ENCODE measurements at regions not wholly inside any gene's neighbourhood (a gene's known extent, or its start where the extent isn't known, plus 50 kb on each side); places are given as distances from the start of the nearest gene placed in this dataset.

DNA sequence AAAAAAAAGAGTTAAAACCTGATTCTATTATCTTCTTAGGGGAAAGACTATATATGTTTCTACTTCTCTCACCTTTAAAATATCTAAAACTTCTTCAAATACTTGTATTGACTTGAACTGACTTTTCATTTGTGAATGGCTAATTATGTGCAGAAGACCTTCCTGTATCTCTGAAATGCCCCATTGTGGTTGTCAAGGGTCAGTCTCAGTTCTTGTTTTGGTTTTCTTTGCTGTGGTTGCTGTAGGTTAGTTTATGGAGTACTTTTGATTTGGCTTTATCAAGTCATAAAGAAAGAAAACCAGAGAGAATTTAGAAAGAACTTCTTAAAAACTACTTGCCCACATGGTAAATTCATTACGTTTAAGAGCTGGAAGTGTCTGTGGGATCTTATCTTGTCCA lies 345.3 kb upstream of the POU1F1 start:
- Histone ChIP-seq H3F3A (ENCODE audit: insufficient read depth, low read length, poor library complexity, severe bottlenecking) (no peaks in the 10 kb centered on the region), H3K27ac (ENCODE audit: low read length) (no peak overlapping the region), H3K4me3 (ENCODE audit: low read length) (no peak overlapping the region), H3K79me2 (replicated peaks; ENCODE audit: insufficient read depth, low read length) (no peaks in the 10 kb centered on the region), H3K36me3 (ENCODE audit: insufficient read depth, low read length) (no peaks in the 10 kb centered on the region), H4K20me1 (ENCODE audit: insufficient read depth) (no peaks in the 10 kb centered on the region), H3K9me2 (ENCODE audit: insufficient read depth, low read length) (no peaks in the 10 kb centered on the region), H3K27me3 (ENCODE audit: insufficient read depth, low read depth, low read length) (no peaks in the 10 kb centered on the region), H3K9ac (ENCODE audit: low read length) (no peak overlapping the region), H3K4me2 (ENCODE audit: low read length) (no peak overlapping the region), H3K9me3 (ENCODE audit: low read length) (no peaks in the 10 kb centered on the region), H2AFZ (ENCODE audit: low read depth, low read length) (no peak overlapping the region)
- TF ChIP-seq POLR2AphosphoS5 (IDR thresholded peaks at IDR 0.05) (no peak), MXI1 (conservative IDR thresholded peaks at IDR 0.05; ENCODE audit: poor library complexity, severe bottlenecking) (no peak), SMC3 (conservative IDR thresholded peaks at IDR 0.05; ENCODE audit: poor library complexity) (no peak), EZH2 (IDR thresholded peaks at IDR 0.05; ENCODE audit: borderline replicate concordance, insufficient read depth, low read length, poor library complexity, severe bottlenecking) (no peak), RAD21 (conservative IDR thresholded peaks at IDR 0.05) (no peak)
- TF ChIP-seq, protein P1, sequence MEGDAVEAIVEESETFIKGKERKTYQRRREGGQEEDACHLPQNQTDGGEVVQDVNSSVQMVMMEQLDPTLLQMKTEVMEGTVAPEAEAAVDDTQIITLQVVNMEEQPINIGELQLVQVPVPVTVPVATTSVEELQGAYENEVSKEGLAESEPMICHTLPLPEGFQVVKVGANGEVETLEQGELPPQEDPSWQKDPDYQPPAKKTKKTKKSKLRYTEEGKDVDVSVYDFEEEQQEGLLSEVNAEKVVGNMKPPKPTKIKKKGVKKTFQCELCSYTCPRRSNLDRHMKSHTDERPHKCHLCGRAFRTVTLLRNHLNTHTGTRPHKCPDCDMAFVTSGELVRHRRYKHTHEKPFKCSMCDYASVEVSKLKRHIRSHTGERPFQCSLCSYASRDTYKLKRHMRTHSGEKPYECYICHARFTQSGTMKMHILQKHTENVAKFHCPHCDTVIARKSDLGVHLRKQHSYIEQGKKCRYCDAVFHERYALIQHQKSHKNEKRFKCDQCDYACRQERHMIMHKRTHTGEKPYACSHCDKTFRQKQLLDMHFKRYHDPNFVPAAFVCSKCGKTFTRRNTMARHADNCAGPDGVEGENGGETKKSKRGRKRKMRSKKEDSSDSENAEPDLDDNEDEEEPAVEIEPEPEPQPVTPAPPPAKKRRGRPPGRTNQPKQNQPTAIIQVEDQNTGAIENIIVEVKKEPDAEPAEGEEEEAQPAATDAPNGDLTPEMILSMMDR (IDR thresholded peaks at IDR 0.05; ENCODE audit: poor library complexity, severe bottlenecking), result no peak
- TF ChIP-seq, protein P2, sequence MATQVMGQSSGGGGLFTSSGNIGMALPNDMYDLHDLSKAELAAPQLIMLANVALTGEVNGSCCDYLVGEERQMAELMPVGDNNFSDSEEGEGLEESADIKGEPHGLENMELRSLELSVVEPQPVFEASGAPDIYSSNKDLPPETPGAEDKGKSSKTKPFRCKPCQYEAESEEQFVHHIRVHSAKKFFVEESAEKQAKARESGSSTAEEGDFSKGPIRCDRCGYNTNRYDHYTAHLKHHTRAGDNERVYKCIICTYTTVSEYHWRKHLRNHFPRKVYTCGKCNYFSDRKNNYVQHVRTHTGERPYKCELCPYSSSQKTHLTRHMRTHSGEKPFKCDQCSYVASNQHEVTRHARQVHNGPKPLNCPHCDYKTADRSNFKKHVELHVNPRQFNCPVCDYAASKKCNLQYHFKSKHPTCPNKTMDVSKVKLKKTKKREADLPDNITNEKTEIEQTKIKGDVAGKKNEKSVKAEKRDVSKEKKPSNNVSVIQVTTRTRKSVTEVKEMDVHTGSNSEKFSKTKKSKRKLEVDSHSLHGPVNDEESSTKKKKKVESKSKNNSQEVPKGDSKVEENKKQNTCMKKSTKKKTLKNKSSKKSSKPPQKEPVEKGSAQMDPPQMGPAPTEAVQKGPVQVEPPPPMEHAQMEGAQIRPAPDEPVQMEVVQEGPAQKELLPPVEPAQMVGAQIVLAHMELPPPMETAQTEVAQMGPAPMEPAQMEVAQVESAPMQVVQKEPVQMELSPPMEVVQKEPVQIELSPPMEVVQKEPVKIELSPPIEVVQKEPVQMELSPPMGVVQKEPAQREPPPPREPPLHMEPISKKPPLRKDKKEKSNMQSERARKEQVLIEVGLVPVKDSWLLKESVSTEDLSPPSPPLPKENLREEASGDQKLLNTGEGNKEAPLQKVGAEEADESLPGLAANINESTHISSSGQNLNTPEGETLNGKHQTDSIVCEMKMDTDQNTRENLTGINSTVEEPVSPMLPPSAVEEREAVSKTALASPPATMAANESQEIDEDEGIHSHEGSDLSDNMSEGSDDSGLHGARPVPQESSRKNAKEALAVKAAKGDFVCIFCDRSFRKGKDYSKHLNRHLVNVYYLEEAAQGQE (IDR thresholded peaks at IDR 0.05; ENCODE audit: borderline replicate concordance), result no peak

DNA sequence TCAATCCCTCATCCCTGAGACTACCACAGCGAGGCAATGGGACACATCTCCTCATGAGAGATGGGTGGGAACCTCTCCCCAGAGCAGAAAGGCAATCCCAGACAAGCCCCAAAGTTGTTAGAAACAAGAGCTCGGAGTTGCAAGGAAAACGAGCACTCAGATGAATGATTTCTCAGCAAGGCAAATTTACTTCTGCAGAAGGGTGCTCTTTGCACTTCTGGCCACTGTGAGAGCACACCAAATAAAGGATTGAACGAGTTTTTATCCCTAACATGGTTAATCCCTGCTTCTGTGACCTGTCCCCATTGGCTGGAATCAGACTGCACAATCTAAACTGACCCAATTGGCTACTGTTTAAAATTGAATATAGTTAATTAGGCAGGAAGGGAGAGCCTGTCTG lies 339.1 kb upstream of the POU1F1 start:
- Histone ChIP-seq H3K36me3 (ENCODE audit: insufficient read depth, low read length) (no peaks in the 10 kb centered on the region), H3K27ac (ENCODE audit: low read length) (no peak overlapping the region), H3K4me2 (ENCODE audit: low read length) (no peak overlapping the region), H3K27me3 (ENCODE audit: insufficient read depth, low read depth, low read length) (no peaks in the 10 kb centered on the region), H3K4me3 (ENCODE audit: low read length) (no peak overlapping the region), H2AFZ (ENCODE audit: low read depth, low read length) (no peak overlapping the region), H3K9me2 (ENCODE audit: insufficient read depth, low read length) (no peaks in the 10 kb centered on the region), H4K20me1 (ENCODE audit: insufficient read depth) (no peaks in the 10 kb centered on the region), H3K9ac (ENCODE audit: low read length) (no peak overlapping the region), H3K9me3 (ENCODE audit: low read length) (no peaks in the 10 kb centered on the region), H3K79me2 (replicated peaks; ENCODE audit: insufficient read depth, low read length) (no peaks in the 10 kb centered on the region), H3F3A (ENCODE audit: insufficient read depth, low read length, poor library complexity, severe bottlenecking) (no peaks in the 10 kb centered on the region)
- no peak for TF ChIP-seq POLR2AphosphoS5 (IDR thresholded peaks at IDR 0.05)
- TF ChIP-seq EZH2 (IDR thresholded peaks at IDR 0.05; ENCODE audit: borderline replicate concordance, insufficient read depth, low read length, poor library complexity, severe bottlenecking), result no peak
- TF ChIP-seq, protein P2 (IDR thresholded peaks at IDR 0.05; ENCODE audit: borderline replicate concordance), result no peak
- TF ChIP-seq MXI1 (conservative IDR thresholded peaks at IDR 0.05; ENCODE audit: poor library complexity, severe bottlenecking), result no peak
- no peak for TF ChIP-seq TAF1 (IDR thresholded peaks at IDR 0.05; ENCODE audit: low read depth)
- no peak for TF ChIP-seq RAD21 (conservative IDR thresholded peaks at IDR 0.05)
- no peak for TF ChIP-seq SMC3 (conservative IDR thresholded peaks at IDR 0.05; ENCODE audit: poor library complexity)
- no peak for TF ChIP-seq EP300 (conservative IDR thresholded peaks at IDR 0.05; ENCODE audit: poor library complexity, severe bottlenecking)
- TF ChIP-seq, protein P1 (IDR thresholded peaks at IDR 0.05; ENCODE audit: poor library complexity, severe bottlenecking), result no peak

Measured in neural cell (in vitro differentiated cells).